Hindlimb muscle (tissue), 1 donor: ENCODE measurements at regions not wholly inside any gene's neighbourhood (a gene's known extent, or its start where the extent isn't known, plus 50 kb on each side); places are given as distances from the start of the nearest gene placed in this dataset.

Experiments used
- DNase-seq: peaks from one replicate; pipeline ENCODE4 v3.0.0-alpha.2; 2013

DNA sequence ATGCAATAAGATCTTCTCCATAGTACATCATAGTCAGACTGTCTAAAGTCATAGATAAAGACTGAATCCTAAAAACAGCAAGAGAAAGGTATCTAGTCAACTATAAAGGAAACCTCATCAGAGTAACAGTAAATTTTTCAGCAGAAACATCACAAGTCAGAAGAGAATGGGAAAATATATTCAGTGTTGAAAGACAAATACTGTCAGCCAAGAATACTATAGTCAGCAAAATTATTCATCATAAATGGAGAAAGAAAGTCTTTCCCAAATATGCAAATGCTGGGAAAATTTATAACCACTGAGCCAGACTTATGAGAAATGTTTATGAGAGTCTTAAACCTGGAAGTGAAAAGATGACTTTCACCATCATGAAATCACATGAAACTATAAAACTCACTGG lies 136.7 kb downstream of the KDR start:
- DNase-seq = no peak

DNA sequence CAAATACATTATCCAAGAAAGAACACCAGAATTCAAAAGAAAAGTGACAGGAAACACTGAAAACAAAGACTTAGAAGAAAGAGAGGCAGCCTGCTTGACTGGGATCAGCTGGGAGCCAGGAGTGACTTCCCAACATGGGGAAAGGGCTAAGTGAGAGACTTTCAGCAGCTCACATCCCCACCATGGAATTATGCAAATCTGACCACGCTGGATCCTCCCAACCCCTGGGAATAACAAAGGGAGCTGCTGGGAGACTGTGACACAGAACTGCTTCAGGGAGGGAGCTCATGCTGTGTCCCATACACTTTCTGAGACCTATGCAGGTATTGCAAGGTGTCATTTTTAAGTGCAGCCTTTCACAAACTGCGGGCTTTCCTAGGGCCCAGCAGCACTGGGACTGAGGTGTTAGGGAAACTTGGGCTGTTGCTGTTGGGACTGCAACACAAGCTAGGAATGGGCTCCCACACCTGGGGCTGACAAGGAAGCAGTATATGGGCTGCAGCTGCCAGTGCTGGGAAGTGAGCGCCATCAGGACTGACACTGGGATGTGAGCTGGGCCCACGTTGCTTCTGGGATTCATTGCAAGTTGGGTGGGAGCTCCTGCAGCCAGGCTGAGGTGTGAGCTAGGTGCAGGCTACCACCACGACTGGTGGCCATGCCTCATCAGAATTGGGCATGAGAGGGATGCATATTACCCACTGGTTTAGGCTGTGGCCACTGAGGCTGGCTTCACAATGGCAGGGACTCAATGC lies 139.1 kb downstream of the KDR start:
- no peak for DNase-seq

DNA sequence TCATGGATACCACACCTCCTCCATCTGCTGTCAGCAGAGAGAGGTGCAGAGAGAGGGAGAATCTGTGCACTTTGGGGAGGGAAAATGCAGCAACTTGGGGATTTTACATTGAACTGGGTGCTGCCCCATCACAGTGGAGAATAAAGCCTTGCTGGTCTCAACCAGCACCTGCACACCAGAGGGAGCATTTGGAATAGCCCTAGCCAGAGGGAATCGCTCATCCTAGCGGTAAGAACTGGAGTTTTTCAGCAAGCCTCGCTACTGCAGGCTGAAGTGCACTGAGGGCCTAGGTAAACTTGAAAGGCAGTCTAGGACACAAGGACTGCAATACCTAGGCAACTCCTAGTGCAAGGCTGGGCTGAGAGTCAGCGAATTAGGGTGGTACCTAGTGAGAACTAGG lies 148.7 kb downstream of the KDR start:
- no peak for DNase-seq

DNA sequence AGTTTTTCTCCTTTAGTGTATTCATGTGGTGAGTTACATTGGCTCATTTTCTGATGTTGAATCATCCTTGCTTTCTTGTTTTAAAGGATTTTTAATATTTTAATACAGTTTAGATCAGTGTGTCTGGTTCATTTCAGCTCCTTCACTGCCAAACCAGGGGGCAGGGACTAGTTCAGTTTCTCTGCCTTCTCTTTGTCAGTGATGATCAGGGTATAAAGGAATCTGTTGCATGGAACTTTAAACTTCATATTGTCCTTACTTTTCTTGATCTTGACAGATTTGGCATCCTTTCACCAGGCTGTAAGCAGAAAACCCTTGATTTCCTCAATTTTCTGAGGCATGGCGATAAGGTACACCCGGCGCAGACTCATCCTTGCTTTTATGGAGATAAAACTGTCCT lies 149.4 kb downstream of the KDR start:
- no peak for DNase-seq

DNA sequence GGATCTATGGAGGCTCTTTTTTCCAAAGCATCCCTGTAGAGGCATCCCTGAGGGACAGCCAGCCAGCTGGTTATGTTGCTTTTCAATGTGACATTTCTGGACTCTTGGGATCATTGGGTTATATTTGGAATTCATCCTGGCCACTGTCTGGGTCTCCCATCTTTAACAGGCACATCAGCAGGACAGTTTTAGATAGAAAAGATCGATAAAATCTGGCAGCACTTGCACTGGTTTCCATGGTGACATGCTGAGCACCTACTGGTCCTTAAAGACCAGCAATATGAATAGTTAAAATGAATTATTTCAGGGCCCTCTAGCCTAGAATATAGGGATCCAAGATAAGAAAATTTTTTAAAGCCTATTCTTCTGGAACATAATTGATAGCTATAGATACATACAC lies 151.6 kb downstream of the KDR start:
- DNase-seq = no peak

DNA sequence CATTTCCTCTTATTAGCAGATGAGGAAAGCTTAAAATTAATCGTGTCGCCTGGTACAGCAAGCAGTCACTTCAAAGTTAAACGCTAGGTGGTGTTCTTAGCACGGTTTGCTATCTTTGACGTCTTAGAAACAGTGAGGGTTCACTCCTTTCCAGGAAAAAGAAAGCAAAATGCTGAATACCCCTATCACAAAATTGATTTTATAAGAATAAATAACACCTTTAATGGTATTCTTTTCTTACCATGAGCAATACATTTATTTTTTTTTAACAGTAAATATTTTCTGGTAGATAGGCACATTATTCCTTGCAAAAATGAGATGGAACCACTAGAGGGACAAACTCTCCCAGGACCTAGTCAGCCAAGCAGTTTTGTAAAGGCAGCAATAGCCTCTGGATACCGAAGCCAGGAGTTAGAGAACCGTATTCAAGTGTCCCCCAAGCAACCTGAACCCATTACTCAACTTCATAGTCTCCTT lies 153.9 kb downstream of the KDR start:
- DNase-seq = peak; percentile 23

DNA sequence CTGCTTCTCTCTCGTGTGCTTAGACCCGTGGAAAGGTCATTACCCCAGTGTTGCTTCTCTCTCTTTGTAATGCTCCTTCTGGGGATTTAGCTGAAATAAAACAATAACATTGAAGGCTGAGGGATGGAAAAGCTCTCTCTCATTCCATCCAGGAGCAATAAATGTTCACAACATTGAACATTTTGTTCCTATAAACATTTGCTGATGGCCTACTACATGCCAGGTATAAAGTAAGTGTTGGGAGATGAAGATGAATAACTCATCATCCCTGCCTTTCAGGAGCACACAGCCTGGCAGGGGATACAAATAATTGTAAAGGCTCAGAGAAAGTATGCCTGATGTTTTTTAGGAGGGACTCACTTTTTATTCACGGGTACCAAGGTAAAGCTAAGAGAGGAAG lies 158.1 kb downstream of the KDR start:
- DNase-seq = no peak

DNA sequence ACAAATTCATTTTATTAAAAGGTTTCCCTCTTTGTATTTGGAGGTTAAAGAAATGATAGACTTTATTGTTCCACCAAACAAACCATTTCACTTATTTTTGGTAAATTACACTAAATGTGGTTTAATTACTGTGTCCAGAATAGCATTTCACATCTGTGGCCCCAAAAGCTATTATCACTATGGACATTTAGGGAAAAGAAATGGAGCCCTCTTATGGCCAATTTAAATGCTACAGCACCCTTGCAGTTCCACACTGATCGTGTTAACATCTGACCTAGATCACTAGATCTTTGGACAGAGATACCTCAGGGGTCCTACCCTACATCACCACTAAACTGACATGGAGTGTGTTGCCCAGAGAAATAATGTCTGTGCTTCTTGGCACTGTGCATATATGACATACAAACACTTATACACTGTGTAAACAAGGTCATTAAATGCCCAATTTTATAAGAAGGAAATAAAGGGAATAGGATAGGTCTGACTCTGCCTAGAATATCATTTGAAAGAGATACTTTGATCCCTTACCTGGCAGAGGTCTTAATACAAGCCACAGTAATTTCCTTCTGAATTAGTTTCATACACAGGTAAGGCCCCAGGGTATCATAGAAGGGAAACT lies 163.9 kb downstream of the KDR start:
- peak; percentile 23 for DNase-seq

DNA sequence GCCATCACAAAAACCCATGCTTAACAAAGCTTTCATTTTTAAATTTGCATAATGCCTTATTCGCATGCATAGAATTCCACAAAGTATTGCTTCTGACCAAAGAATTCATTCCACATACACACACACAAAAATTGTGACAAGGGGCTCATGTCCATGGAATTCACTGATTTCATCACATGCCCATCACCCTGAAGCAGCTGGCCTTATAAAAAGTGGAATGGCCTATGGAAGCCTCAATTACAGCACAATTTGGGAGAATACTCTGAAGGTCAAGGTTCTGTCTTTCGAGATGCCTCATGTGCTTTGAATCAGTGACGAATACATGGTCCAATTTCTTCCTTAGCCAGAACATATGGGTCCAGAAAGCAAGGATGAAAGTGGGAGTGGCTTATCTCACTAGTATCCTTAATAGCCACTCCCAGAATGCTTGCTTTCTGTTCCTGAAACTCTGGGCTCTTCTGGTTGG lies 165.7 kb downstream of the KDR start:
- DNase-seq = no peak

DNA sequence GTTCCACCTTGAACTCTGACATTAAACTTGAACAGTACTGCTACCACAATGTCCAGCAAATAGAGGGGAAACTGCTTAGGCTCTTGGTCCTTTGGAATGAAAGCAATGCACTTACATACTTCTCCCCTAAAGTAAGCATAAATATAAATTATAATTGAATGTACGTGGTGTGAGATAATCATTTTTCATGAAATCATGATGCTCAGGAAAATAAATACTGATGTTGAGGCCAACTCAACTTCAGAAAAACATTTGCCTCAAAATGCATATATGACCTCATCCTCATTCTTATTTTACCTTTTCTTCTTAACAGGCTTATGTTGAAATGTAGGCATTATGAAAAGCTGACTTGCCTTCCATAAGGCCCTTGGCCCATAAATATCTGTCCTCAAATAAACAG lies 166.3 kb downstream of the KDR start:
- DNase-seq = no peak

DNA sequence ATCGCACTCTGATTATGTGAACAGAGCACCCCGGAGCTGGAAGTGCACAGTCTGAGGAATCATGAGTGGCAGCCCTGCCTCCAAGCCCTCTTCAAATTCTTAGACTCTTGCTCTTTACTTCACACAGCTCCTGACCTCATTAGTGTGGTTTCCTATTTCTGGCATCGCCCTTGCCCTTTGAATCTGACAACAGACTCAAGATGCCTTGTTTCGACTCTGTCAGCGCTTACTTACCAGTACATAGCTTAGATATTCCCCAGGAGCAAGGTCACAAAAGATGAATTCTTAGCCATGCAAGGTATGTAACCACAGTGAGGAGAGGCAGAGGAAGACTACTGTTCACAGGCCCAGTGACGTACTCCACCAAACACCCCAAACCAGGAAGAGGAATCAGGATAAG lies 167.2 kb downstream of the KDR start:
- DNase-seq = no peak

DNA sequence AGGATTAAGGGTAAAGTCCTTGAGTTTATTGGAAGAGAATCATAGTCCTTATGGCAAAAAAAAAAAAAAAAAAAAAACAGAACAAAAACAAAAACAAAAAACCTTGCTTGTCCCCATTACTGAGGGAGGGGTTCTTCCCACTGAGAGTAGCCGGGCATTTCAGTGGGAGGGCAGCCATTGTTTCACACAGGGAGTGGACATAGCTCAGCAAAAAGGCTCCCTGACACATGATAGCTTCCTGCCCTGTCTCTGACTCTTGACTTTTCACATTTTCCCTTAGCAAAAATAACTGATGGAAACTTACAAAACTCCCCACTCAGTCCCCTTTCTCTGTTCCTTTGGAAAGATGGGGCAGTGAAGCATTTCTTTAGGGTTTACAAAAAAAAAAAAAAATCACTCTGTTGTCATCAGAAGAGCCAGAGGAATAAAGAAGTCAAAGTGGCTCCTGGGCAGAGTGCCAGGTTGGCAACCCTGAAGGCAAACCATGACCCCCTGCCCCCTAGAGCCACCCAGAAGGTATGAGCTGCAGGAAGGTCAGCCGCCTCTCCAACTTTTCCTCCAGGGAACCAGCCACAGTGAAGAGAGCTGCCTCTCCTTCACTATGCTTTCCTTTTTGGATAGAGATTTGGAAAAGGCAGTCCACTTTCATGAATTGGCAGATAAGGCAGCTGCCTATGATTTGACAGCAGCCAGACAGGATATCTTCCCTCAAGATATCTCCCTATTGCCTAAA lies 170.6 kb downstream of the KDR start:
- DNase-seq = no peak

DNA sequence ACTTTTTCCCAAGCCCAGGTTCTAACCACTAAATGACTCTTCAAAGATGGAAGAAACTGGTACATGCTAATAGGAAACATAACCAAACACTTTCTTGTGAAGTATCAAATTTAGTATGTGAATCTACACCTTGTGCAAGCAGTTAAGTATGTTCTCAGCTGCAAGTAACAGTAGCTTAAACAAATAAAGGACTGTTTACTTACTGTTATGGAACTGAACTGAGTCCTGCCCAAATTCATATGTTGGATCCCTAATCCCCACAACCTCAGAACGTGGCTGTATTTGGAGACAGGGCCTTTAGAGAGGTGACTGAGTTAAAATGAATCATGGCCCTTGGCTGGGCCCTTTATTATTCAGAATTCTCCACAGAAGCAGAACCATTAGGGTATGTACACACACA lies 178.7 kb downstream of the KDR start:
- no peak for DNase-seq

DNA sequence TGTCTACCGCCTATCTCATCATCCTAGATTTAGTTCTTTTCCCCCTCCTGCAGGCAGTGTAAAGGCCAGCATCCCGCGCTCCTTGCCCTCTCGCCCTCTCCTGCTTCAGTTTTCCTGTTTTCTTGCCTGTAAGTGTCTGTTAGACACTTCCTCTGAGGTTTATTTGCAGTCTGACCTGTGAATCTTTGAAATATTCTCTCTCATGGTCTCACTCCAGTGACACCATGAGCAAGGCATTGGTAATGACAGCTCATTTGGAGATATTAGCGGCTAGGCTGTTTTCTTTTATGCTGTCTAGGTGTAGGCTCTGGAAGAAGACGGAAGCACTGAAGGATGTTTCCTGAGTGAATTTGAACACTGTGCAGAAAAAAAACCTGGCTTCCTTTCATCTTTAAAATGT lies 179.6 kb downstream of the KDR start:
- DNase-seq = no peak

DNA sequence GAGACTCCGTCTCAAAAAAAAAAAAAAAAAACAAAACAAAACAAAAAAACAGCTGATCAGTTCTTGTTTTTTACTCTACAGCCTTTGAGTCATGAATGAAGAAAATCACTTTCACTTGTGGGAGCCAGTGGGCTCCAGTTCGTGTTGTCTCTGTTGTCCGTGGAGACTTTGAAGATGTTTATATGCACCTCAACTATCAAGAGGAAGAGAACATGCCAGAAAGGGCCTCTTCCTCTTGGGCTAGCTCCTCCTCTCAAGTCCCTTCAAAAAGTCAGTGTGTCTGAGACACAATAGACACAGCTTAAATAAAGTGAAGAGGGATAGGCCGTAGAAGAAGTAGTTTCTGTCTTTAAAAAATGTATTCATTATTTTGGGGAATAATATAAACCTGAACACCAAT lies 182.7 kb downstream of the KDR start:
- no peak for DNase-seq

DNA sequence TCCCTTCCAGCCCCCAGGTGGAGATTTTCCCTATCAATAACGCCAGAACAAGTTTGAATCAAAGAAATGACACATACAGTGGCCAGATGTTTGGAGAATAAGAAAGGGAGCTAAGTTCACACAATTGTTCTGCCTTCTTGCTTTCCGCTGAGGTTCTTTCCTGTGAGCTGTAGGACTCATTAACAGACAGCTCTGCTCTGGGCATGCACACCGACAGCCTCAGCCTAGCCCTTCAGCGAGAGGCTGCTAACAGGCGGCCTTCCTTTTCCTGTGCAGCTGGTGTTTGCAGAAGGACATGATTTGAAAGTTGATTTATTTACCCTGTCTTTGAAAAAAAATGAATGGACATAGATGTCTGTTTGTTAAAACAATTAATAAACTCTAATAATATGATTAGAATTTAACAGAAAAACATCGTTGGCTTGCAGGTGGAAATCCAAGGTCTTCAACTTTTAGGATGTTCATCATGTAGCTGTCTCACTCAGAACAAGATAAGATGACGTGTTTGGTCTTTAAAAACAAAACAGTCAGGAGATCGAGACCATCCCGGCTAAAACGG lies 183.3 kb downstream of the KDR start:
- DNase-seq = peak; percentile 48

DNA sequence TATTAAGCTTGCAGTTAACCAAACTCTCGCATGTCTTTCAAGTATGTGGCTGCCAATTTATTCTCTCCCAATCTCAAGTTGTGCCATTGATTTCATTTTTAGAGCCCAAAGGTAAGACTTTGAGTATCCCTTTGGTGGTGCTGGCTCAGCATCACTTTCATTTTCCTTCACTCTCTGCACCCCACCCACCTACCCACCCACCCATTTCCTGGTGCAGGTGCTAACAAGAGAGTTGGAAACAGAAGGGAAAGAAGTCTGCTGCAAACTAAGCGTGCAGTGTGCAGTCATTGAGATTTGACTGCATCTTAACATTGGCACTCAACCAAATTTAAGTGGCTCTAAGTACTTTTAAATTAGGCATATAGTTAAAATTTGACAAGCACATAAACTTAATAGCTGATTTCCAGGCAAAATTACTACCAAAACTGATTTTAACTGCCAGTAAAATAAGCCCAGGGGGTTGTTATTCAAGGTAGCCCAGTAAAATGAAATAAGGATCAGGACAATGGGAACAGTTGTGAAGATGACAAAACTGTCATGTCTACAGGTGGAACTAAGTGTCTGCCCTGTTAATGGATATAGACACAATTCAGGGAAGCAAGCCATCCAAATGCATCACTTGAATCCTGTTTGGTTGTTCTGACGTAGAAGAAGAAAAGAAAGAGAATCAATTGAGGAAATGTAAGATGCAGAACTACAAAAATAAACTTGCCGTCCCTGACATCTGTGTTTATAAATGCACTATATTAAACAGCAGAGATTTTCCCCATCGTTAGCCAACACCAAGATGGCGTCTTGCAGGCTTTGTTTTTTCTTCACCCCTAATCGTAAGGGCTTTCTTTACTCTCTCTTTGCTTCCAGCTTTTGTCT lies 184.2 kb downstream of the KDR start:
- no peak for DNase-seq

DNA sequence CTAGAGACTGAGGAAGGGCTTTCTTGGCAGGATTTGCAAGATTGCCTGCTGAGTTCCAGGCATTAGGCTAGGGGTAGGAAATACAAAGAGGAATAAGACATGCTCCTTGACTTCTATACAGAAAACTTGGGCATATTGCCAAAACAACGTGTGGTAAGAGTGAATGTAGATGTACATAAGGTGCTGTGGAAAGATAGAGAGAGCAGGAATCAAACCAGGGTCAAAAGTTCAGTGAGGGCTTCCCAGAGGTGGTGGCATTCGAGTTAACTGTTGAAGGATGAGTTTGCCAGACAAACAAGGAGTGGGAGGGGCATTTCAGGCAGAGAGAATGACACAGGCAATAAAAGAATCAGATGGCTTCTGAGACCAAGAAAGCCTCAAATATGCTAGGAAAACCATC lies 187.9 kb downstream of the KDR start:
- DNase-seq = no peak

DNA sequence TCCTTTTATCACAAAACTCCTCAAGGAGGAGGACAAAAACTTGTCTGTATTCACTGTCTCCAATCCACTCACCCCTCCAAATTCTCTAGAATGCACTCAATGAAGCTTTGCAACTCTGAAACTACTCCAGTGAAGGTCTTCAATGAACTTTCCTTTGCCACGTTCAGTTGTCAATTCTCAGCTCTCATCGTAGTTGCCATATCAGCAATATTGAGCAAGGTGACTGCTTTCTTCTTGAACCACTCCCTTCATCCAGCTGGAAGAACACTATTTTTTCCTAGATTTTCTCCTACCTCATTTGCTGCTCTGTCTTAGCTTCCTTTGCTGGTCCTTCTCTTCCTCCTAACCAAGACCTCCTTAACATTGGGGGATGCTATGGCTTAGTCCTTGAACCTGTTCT lies 191.8 kb downstream of the KDR start:
- no peak for DNase-seq

DNA sequence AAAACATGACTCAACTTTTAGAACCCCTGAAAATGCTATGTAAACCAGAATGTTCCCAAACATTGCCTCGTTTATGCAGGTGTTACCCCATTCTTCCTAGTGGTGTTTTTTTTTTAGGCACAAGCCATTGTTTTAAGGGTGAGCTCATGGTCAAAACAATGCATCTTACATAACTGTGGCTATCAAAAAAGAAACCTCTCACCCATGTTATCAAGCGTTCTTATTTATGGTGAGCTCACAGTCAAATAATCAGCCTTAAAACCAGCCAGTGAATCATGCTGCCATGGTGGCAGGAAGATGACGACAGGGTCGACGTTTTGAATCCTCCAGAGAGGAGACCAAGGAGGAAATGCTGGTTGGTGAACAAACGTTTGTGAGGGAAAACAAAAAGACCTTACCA lies 195.2 kb downstream of the KDR start:
- DNase-seq = no peak

DNA sequence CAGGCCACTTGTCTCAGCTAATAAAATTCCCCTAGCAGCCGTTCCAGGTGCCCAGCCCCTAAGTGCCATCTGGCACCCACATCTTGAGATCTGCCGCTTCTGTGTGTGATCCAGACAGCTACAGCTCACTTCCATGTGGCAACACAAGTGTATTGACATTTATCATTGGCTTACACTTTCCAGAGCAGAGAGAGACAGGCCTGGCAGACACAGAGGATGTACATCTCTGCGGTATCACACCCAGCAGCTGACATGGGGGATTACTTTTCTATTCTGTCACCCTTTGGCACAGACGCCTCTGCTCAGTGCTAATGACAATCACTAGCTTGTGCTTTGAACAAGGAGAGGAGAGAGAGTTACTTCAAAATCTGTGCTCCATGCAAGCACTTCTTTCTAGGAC lies 195.9 kb downstream of the KDR start:
- no peak for DNase-seq

DNA sequence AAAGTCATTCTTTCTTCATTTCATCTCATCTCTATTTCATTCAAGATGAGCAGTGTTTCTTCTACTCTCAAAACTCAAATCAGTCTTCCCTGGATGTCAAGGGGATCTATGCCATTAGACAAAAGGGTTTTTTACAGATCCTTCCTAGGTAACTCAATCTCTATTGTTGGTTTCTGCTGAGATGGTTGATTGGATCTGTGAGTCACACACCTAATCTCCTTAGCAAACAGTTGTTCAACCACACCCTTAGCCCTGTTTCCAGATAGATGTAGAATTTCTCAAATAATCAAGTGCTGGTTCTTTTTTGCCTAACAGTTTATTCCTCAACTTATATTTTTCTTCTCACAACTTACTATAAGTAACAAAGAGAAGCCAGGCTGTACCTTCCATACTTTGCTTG lies 200.5 kb downstream of the KDR start:
- no peak for DNase-seq
